Brain microvascular endothelial cell (primary cell): ENCODE measurements at regions not wholly inside any gene's neighbourhood (a gene's known extent, or its start where the extent isn't known, plus 50 kb on each side); places are given as distances from the start of the nearest gene placed in this dataset.
"Not testable (repeated sequence)": the region's sequence is repeated elsewhere in the genome, so short reads cannot be mapped to it uniquely, and the experiment has no call there.

Experiments
- DNase-seq: peaks from one replicate; pipeline ENCODE4 v3.0.0-alpha.2; 2020
- H3K27ac ChIP-seq: fragments of 250-450 bp; sonication (Bioruptor Pico); 2 replicates; pipeline ENCODE4 v1.5.1; 2020; ENCODE audit warnings: mild to moderate bottlenecking, moderate library complexity
- H3K27me3 ChIP-seq: fragments of 250-450 bp; sonication (Bioruptor Pico); replicated peaks from 2 replicates; pipeline ENCODE4 v1.5.1; 2020; ENCODE audit warnings: mild to moderate bottlenecking
- H3K36me3 ChIP-seq: fragments of 250-450 bp; sonication (Bioruptor Pico); replicated peaks from 2 replicates; pipeline ENCODE4 v1.5.1; 2020; ENCODE audit warnings: mild to moderate bottlenecking
- H3K4me3 ChIP-seq: 2 replicates; pipeline ENCODE4 v1.5.1; 2011; ENCODE audit warnings: low read depth, mild to moderate bottlenecking, control low read depth, low read length, moderate library complexity
- in situ Hi-C: cut with HindIII; loops from 2 replicates; pipeline ENCODE4 v1.10.0; 2017; ENCODE audit warnings: low sequenced_read_pairs, low pct_ligation_motif_present
- TF ChIP-seq, protein P1 (sequence below): IDR thresholded peaks from 2 replicates; pipeline ENCODE4 v1.5.1; 2011; ENCODE audit warnings: low read depth, mild to moderate bottlenecking, moderate library complexity, low read length, control low read depth, inconsistent platforms; ENCODE audit errors: missing control alignments

DNA sequence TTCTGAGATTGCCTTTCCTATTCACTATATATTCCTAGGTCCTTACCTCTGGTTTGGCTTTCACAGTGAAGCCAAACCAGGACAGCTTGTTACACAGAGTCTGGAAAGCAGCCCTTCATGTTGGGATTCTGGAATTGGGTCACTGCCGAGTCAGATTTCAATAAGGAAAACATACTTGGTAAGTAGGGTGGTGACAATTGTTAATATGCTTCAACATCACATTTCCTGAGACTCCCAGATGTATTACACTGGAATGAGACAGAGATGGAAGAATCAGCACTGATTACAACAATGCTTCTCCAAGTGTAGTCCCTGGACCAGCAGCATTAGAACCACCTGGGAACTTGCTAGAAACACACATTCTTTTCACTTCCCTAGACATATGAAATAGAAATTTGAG lies 268.9 kb upstream of the SEMA3C start:
- H3K36me3 ChIP-seq = no peaks in the 10 kb centered on the region

DNA sequence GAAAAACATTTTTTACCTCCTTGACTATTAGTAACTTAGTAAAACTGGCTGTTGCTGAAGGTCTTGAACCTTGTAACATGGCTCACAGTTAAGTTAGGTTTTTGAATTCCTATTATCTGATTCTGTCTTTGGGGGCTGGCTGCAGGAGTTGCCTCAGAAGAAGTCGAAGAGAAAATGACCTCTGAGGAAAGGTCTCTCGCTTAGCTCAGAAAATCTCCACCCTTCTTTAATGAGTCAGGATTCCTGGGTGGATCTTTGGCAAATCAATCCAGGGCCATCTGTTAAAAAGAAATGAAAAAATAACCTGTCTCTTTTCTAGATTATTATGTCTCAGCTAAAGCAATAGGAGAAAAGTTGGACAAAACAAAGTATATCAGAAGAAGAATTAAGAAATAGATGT lies 267.8 kb upstream of the SEMA3C start:
- TF ChIP-seq, protein P1, sequence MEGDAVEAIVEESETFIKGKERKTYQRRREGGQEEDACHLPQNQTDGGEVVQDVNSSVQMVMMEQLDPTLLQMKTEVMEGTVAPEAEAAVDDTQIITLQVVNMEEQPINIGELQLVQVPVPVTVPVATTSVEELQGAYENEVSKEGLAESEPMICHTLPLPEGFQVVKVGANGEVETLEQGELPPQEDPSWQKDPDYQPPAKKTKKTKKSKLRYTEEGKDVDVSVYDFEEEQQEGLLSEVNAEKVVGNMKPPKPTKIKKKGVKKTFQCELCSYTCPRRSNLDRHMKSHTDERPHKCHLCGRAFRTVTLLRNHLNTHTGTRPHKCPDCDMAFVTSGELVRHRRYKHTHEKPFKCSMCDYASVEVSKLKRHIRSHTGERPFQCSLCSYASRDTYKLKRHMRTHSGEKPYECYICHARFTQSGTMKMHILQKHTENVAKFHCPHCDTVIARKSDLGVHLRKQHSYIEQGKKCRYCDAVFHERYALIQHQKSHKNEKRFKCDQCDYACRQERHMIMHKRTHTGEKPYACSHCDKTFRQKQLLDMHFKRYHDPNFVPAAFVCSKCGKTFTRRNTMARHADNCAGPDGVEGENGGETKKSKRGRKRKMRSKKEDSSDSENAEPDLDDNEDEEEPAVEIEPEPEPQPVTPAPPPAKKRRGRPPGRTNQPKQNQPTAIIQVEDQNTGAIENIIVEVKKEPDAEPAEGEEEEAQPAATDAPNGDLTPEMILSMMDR = no peak
- no peak for DNase-seq
- Histone ChIP-seq H3K27me3 (no peaks in the 10 kb centered on the region), H3K36me3 (no peaks in the 10 kb centered on the region), H3K27ac (no peak overlapping the region), H3K4me3 (no peak overlapping the region)
- in situ Hi-C loops = no loop called here

More for the DNA sequence above, 268.9 kb upstream of the SEMA3C start:
- H3K4me3 ChIP-seq = no peak overlapping the region
- DNase-seq = no peak
- no peak overlapping the region for H3K27ac ChIP-seq
- no peaks in the 10 kb centered on the region for H3K27me3 ChIP-seq
- TF ChIP-seq, protein P1 = no peak
- in situ Hi-C loops = no loop called here

DNA sequence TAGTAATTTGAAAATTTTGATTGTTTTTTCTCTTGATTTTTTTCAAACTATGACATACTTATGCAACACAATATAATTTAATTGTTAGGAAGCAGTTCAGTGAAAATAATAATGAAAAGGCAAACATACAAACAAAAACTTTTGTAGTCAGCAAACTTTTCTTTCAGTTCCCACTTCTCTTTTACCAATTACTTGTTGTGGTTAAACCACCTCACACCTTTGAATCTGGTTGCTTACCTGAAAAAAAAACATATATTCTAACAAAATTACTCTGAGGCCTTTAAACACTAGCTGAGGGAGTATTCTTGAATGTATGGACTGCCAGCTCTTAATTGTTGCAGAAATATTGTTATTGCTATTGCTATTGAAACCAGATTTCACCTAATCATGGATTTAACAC lies 266.2 kb upstream of the SEMA3C start:
- DNase-seq = no peak
- H3K27ac ChIP-seq = no peak overlapping the region
- TF ChIP-seq, protein P1 = no peak
- H3K27me3 ChIP-seq = no peaks in the 10 kb centered on the region
- H3K36me3 ChIP-seq = no peaks in the 10 kb centered on the region
- in situ Hi-C loops = no loop called here
- H3K4me3 ChIP-seq = no peak overlapping the region

DNA sequence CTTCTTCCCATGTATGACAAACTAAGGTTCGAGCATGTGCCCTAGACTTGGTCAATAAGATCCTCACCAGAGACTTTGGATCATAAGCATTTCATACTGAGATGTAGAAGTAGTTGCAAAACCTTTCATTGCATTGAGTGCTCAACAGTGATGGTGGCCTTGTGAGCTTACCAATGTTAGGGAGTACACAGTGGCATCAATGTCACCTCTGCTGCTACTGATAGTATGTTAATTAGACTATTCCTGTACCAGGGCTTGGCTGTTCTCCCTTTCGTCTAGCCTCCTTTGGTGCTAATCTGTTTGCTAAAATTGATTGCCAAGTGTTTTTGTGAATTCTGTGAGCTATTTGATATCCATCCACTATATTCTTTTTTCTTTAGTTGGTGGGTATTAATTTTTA lies 264.5 kb upstream of the SEMA3C start:
- TF ChIP-seq, protein P1 = no peak
- DNase-seq = no peak
- no peaks in the 10 kb centered on the region for H3K27me3 ChIP-seq
- no peak overlapping the region for H3K4me3 ChIP-seq
- H3K36me3 ChIP-seq = no peaks in the 10 kb centered on the region
- H3K27ac ChIP-seq = no peak overlapping the region
- in situ Hi-C loops = no loop called here

DNA sequence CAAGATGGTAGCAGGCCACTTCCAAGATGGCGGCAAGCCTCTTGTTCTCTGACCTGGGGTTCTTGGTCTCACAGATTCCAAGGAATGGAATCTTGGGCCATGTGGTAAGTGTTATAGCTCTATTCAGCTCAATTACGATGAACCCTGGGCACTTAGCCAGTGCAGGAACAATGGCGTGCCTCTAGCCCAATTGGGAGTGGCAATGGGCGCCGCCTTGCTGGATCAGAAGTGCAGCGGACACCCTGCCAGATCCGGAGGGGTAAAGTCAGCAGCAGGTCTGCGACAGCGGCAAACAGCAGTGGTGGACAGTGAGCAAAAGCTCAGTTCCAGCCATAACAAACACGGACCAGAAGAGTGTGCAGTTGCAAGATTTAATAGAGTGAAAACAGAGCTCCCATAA lies 263.2 kb upstream of the SEMA3C start:
- DNase-seq, in situ Hi-C loops, H3K36me3 ChIP-seq, H3K27ac ChIP-seq, H3K4me3 ChIP-seq, H3K27me3 ChIP-seq: not testable (repeated sequence)

DNA sequence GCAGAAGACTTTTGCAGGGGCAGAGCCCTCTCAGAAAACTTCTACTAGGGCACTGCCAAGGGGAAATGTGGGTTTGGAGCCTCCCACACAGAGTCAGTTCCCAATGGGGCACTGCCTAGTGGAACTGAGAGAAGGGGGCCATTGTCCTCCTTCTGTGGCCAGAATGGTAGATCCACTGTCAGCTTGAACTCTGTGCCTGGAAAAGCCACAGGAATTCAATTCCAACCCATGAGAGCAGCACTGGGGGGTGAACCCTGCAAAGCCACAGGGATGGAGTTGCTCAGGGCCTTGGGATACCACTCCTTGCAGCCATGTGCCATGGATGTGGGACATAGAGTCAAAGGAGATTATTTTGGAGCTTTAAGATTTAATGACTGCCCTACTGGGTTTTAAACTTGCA lies 262.2 kb upstream of the SEMA3C start:
- H3K27ac ChIP-seq = no peak overlapping the region
- H3K27me3 ChIP-seq = no peaks in the 10 kb centered on the region
- no peaks in the 10 kb centered on the region for H3K36me3 ChIP-seq
- DNase-seq = no peak
- TF ChIP-seq, protein P1 = no peak
- H3K4me3 ChIP-seq = no peak overlapping the region
- in situ Hi-C loops = no loop called here
